H1 (cell line): ENCODE measurements at regions not wholly inside any gene's neighbourhood (a gene's known extent, or its start where the extent isn't known, plus 50 kb on each side); places are given as distances from the start of the nearest gene placed in this dataset.

ENCODE experiments used
- HDAC2 ChIP-seq, 2 experiments: fragments of 300-600 bp in 1 of 2; sonication (generic) in 1 of 2; IDR thresholded peaks; 2 replicates each; pipeline ENCODE4 v1.6.1; 2011 to 2012; ENCODE audit warnings: low read depth in 2 of 2, low read length in 2 of 2, mild to moderate bottlenecking in 2 of 2, moderate library complexity in 2 of 2, borderline replicate concordance in 1 of 2, inconsistent platforms in 1 of 2
- KDM4A ChIP-seq: IDR thresholded peaks from one replicate; pipeline ENCODE4 v1.7.1; 2012; ENCODE audit warnings: low read depth, mild to moderate bottlenecking, moderate library complexity, low read length, inconsistent platforms; ENCODE audit not compliant: severe bottlenecking
- SIX5 ChIP-seq: IDR thresholded peaks from 2 replicates; pipeline ENCODE4 v1.6.1; 2011; ENCODE audit warnings: mild to moderate bottlenecking, low read depth, low read length
- SRF ChIP-seq: IDR thresholded peaks from 2 replicates; pipeline ENCODE4 v1.6.1; 2011; ENCODE audit warnings: mild to moderate bottlenecking, low read depth, low read length, moderate library complexity

DNA sequence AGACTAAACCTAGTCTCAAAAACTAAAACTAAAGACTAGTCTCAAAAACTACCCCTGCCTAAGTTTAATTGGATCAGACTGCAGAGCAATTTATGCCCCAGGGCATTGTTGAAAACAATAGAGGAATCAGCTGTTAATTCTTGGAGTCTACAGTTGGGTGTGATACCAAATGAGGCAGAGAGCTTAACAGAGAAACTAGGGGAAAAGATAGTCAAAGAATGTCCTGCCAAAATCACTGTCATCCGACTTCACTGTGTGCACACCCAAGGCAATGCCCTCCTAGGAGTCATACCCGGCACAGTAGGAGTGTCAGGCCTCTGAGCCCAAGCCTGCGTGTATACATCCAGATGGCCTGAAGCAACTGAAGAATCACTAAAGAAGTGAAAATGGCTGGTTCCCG lies 90.5 kb upstream of the TOMM7 start (continued):
- TF ChIP-seq KDM4A = no peak
- no peak for TF ChIP-seq HDAC2 (IDR thresholded peaks at IDR 0.05; ENCODE audit: borderline replicate concordance in 1 of 2, low read depth in 2 of 2, low read length in 2 of 2)
- TF ChIP-seq SRF = no peak
- no peak for TF ChIP-seq SIX5
